Gastroesophageal sphincter (tissue), 4 donors: ENCODE measurements at regions not wholly inside any gene's neighbourhood (a gene's known extent, or its start where the extent isn't known, plus 50 kb on each side); places are given as distances from the start of the nearest gene placed in this dataset.

ENCODE experiments used
- ATAC-seq: fragments of 150-250 bp; one replicate; pipeline ENCODE4 v1.9.1; 2016; ENCODE audit warnings: mild to moderate bottlenecking, moderate library complexity
- H3K27ac ChIP-seq, 4 donors: fragments of 200-600 bp; sonication (generic) in 3 of 4; 1 replicate in 3 of 4; 2 replicates in 1 of 4; pipeline ENCODE4 v1.5.1; 2016 to 2019
- H3K27me3 ChIP-seq: fragments of 200-600 bp; sonication (generic); one replicate; pipeline ENCODE4 v1.5.1; 2019
- H3K36me3 ChIP-seq, 2 donors: fragments of 200-600 bp; sonication (generic); one replicate each; pipeline ENCODE4 v1.5.1; 2019; ENCODE audit warnings: control low read depth in 1 of 2
- H3K4me1 ChIP-seq, 3 donors: fragments of 200-600 bp; sonication (generic); 1 replicate in 2 of 3; 2 replicates in 1 of 3; pipeline ENCODE4 v1.5.1; 2016 to 2019; ENCODE audit warnings: control low read depth in 2 of 3
- H3K4me3 ChIP-seq, 2 donors: fragments of 200-600 bp; sonication (generic); one replicate each; pipeline ENCODE4 v1.5.1; 2019; ENCODE audit warnings: mild to moderate bottlenecking in 1 of 2, moderate library complexity in 1 of 2
- H3K9me3 ChIP-seq, 3 donors: fragments of 200-600 bp; sonication (generic); one replicate each; pipeline ENCODE4 v1.5.1; 2017 to 2019; ENCODE audit warnings: control low read depth in 2 of 3
- EP300 ChIP-seq: sonication (generic); formaldehyde crosslinking; IDR thresholded peaks from one replicate; pipeline ENCODE4 v1.6.1; 2017; ENCODE audit warnings: antibody characterized with exemption, mild to moderate bottlenecking
- POLR2A ChIP-seq, 2 donors: fragments of 450-650 bp; IDR thresholded peaks; one replicate each; pipeline ENCODE4 v1.6.1; 2017; ENCODE audit warnings: antibody characterized with exemption in 2 of 2, mild to moderate bottlenecking in 2 of 2, moderate library complexity in 1 of 2
- POLR2AphosphoS5 ChIP-seq: sonication (generic); formaldehyde crosslinking; IDR thresholded peaks from one replicate; pipeline ENCODE4 v1.6.1; 2017; ENCODE audit warnings: antibody characterized with exemption
- WGBS, 2 donors: methylation state at CpG; one replicate each; pipeline ENCODE4 v1.1.5; 2018; ENCODE audit warnings: low coverage in 1 of 2; 5-methylcytosine and 5-hydroxymethylcytosine counted together
- TF ChIP-seq, protein P1 (sequence below), 4 experiments: fragments of 200-600 bp in 2 of 4; fragments of 450-650 bp in 2 of 4; sonication (generic) in 1 of 4; IDR thresholded peaks; one replicate each; pipeline ENCODE4 v1.5.1; 2017 to 2019; ENCODE audit warnings: antibody characterized with exemption in 4 of 4, mild to moderate bottlenecking in 2 of 4, moderate library complexity in 2 of 4

DNA sequence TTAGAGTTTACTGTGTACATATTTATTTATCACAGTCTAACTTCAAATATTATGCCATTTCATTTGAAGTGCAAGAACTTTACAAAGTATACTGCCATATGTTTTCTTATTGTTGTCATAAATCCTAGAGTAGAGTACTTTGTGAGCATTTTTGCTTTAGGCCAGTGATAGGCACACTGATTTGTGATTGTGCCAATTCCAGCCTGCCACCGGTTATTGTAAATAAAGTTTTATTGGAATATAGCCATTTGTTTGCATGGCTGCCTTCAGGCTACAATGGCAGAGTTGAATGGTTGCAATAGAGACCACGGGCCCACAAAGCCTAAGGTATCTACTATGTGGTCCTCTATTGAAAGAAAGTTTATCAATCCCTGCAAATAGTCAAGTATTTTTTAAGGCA is 175.8 kb upstream of the GALNT2 start:
- H3K4me1 ChIP-seq = peaks cover 0 to 38% (median 7%) of the 10 kb centered on the region in 3 donors
- H3K27ac ChIP-seq = no peak overlapping the region
- H3K4me3 ChIP-seq = no peak overlapping the region
- no peaks in the 10 kb centered on the region for H3K36me3 ChIP-seq
- no peaks in the 10 kb centered on the region for H3K9me3 ChIP-seq
- H3K27me3 ChIP-seq = no peaks in the 10 kb centered on the region
- no peak for ATAC-seq
- TF ChIP-seq, protein P1, sequence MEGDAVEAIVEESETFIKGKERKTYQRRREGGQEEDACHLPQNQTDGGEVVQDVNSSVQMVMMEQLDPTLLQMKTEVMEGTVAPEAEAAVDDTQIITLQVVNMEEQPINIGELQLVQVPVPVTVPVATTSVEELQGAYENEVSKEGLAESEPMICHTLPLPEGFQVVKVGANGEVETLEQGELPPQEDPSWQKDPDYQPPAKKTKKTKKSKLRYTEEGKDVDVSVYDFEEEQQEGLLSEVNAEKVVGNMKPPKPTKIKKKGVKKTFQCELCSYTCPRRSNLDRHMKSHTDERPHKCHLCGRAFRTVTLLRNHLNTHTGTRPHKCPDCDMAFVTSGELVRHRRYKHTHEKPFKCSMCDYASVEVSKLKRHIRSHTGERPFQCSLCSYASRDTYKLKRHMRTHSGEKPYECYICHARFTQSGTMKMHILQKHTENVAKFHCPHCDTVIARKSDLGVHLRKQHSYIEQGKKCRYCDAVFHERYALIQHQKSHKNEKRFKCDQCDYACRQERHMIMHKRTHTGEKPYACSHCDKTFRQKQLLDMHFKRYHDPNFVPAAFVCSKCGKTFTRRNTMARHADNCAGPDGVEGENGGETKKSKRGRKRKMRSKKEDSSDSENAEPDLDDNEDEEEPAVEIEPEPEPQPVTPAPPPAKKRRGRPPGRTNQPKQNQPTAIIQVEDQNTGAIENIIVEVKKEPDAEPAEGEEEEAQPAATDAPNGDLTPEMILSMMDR (IDR thresholded peaks at IDR 0.05) = no peak
- TF ChIP-seq POLR2AphosphoS5 = no peak
- TF ChIP-seq POLR2A (IDR thresholded peaks at IDR 0.05) = no peak
- no peak for TF ChIP-seq EP300
- 76 to 100% methylated on average over 1 to 2 of the region's 2 CpGs for WGBS, 2 donors

DNA sequence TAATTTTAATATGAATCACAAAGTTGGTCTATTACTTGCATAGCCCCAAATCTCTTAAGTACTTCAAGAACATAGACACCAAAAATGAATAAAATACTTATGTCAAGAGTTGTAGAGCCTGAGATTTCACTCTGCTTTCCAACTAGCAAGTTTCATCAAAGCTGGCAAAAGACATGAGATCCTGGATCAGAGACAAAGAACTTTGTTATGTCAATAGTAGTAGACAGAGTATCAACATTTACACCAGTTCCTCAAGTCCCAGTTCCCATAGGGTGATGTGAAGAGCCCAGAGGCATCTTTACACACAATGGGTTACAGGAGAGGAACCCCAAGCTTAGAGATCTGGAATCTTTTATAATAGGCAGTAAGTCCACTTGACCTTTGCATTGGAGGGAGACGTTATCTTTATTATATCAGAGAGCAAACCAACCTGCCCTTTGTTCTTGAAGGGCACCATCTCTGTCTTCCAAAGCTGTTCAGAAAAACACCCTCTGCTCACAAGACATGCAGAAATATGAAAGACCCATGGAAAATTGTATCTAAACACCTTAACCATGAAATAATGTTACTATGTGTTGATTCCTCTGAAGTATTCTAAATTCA is 174.4 kb upstream of the GALNT2 start:
- TF ChIP-seq EP300 (no peak), POLR2A (IDR thresholded peaks at IDR 0.05) (no peak), POLR2AphosphoS5 (no peak)
- TF ChIP-seq, protein P1 (IDR thresholded peaks at IDR 0.05) = no peak

DNA sequence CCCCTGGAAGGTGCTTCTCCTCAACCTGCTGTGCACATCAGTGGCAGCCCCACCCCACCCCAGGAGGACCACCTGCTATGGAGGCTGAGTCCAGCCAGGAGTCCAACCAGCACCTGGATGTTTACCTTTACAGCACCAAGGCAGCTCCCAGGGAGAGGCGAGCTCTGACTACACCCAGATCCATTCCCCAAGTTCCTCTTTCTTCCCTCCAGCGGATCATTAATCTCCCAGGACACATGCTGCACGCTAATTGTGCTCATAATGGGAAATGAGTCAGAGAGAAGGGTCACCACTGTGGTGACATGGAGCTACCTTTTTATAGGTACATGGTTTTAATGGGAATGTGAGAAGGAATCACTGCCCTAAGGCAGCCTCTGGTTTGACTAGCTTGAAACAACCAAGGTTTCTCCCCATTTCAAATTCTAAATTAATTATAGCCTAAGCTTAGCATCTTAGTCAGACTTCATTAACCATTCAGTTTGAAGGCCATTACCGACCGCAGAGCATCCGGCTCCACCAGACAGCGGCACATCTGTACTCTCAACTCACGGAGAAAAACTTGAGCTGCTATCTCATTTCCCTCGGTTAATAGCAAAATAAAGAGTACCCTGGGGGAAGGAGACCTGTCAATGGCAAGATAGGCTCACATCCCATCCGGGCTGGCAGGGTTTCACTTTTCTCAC is 173.1 kb upstream of the GALNT2 start:
- 73 to 75% methylated on average over 4 to 8 of the region's 10 CpGs for WGBS, 2 donors
- no peak for ATAC-seq

More for the DNA sequence above, 174.4 kb upstream of the GALNT2 start:
- no peak overlapping the region for H3K4me3 ChIP-seq
- H3K36me3 ChIP-seq = no peaks in the 10 kb centered on the region
- H3K9me3 ChIP-seq = no peaks in the 10 kb centered on the region
- WGBS, 2 donors = 86 to 100% methylated on average over 1 of the region's 1 CpG
- peaks cover 0 to 27% (median 7%) of the 10 kb centered on the region in 3 donors for H3K4me1 ChIP-seq
- H3K27me3 ChIP-seq = no peaks in the 10 kb centered on the region
- ATAC-seq = no peak
- H3K27ac ChIP-seq = no peak overlapping the region

DNA sequence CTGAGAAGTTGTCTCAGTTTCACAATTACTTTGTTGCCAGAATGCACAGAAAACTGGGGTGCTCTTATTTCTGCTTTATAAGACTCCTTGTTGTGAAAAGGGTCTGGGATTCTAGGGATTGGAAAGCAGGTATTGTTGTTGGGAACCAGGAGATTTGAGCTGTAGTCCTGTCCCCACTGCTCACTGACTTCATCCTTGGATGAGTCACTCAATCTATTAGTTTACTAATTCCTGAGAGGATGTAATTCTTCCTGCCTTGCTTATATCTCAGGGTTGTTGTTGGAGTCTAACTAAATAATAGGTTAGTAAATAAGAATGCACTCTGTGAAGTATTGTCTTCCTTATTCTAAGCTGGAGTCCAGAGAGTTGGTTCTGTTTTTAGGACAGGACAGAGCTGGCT is 172.5 kb upstream of the GALNT2 start:
- no peak overlapping the region for H3K27ac ChIP-seq
- H3K27me3 ChIP-seq = no peaks in the 10 kb centered on the region
- H3K4me1 ChIP-seq = peaks cover 0 to 8% (median 0%) of the 10 kb centered on the region in 3 donors
- H3K36me3 ChIP-seq = no peaks in the 10 kb centered on the region
- no peak overlapping the region for H3K4me3 ChIP-seq
- no peak for ATAC-seq
- no peak for TF ChIP-seq EP300
- H3K9me3 ChIP-seq = no peaks in the 10 kb centered on the region

More for the DNA sequence above, 173.1 kb upstream of the GALNT2 start:
- H3K27me3 ChIP-seq = no peaks in the 10 kb centered on the region
- no peaks in the 10 kb centered on the region for H3K9me3 ChIP-seq
- no peak overlapping the region for H3K4me3 ChIP-seq
- TF ChIP-seq EP300 = no peak
- TF ChIP-seq, protein P1 (IDR thresholded peaks at IDR 0.05) = no peak
- no peak for TF ChIP-seq POLR2AphosphoS5
- no peak for TF ChIP-seq POLR2A (IDR thresholded peaks at IDR 0.05)
- no peaks in the 10 kb centered on the region for H3K36me3 ChIP-seq
- H3K4me1 ChIP-seq = peaks cover 0 to 14% (median 4%) of the 10 kb centered on the region in 3 donors
- H3K27ac ChIP-seq = no peak overlapping the region

DNA sequence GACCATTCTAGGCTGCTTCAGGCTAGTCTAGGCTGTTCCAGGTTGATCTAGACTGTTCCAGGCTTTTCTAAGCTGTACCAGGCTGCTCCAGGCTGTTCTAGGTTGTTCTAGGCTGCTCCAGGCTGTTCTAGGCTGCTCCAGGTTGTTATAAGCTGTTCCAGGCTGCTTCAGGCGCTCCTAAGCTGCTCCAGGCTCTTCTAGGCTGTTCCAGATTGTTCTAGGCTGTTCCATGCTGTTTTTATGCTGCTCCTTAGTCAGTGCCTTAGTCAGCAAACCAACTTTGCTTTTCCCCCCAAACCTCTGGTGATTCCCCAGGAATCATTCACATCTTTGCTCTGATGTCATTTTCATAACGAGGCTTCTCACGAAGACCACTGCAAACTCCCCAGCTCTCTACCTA is 171.4 kb upstream of the GALNT2 start:
- Histone ChIP-seq H3K36me3 (no peaks in the 10 kb centered on the region), H3K4me1 (no peaks in the 10 kb centered on the region), H3K27ac (no peak overlapping the region), H3K27me3 (no peaks in the 10 kb centered on the region), H3K4me3 (no peak overlapping the region), H3K9me3 (no peaks in the 10 kb centered on the region)
- WGBS, 2 donors = 77 to 78% methylated on average over 2 to 3 of the region's 3 CpGs
- no peak for ATAC-seq
- TF ChIP-seq POLR2AphosphoS5 = no peak
- TF ChIP-seq, protein P1 (IDR thresholded peaks at IDR 0.05) = no peak
- TF ChIP-seq POLR2A (IDR thresholded peaks at IDR 0.05) = no peak
- TF ChIP-seq EP300 = no peak
